ENCODE measurements at regions not wholly inside any gene's neighbourhood (a gene's known extent, or its start where the extent isn't known, plus 50 kb on each side); places are given as distances from the start of the nearest gene placed in this dataset.

DNA sequence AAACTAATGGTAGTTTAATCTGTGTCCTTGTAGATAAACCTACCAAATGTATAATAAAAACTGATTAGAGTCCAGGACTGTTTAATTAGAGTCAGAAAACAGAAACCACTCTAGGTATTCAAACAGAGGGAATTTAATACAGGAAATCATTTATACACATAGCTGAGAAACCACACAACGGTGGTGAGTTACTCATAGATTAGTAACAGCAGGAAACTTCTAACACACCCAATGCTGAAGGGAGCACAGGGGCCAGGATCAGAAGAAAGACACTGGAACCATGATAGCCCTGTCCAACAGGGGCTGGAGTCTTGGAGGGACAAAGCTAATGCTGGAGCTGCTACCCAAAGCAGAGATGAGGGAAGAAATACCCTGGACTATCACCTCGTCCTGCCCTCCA, 321.0 kb downstream of the ACTL7B start:
- TF ChIP-seq CTCF (IDR thresholded peaks at IDR 0.05; ENCODE audit: low read depth, low read length, poor library complexity, severe bottlenecking), result no peak
- no peak for TF ChIP-seq EZH2phosphoT487 (IDR thresholded peaks at IDR 0.05; ENCODE audit: borderline replicate concordance, low read length)
